ENCODE measurements at regions not wholly inside any gene's neighbourhood (a gene's known extent, or its start where the extent isn't known, plus 50 kb on each side); places are given as distances from the start of the nearest gene placed in this dataset.
"Not testable (repeated sequence)": the region's sequence is repeated elsewhere in the genome, so short reads cannot be mapped to it uniquely, and the experiment has no call there.

DNA sequence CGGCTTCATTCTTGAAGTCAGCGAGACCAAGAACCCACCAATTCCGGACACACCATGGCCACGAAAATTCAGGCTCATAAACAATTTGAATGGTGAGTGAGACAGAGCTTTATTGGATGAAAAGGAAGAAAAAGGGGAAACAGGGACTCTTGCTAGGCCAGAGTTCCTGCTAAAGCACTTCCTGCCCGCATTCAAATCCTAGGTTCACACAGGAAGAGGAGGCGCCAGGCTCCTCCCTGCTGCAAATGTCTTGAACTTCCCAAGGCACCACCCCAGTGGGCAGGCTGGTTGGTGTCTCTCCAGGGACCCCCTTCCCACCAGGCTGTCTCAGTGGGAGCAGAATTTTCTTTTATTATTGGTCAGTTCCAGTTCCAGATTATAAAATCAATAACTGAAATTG, 121.2 kb downstream of the FSCB start:
- no peak for DNase-seq (ENCODE audit: low read depth in 2 of 2)

GRCh38 chr14:44385296-44385695, 121.8 kb downstream of the FSCB start:
- DNase-seq (ENCODE audit: low read depth in 2 of 2), result not testable (repeated sequence)

DNA sequence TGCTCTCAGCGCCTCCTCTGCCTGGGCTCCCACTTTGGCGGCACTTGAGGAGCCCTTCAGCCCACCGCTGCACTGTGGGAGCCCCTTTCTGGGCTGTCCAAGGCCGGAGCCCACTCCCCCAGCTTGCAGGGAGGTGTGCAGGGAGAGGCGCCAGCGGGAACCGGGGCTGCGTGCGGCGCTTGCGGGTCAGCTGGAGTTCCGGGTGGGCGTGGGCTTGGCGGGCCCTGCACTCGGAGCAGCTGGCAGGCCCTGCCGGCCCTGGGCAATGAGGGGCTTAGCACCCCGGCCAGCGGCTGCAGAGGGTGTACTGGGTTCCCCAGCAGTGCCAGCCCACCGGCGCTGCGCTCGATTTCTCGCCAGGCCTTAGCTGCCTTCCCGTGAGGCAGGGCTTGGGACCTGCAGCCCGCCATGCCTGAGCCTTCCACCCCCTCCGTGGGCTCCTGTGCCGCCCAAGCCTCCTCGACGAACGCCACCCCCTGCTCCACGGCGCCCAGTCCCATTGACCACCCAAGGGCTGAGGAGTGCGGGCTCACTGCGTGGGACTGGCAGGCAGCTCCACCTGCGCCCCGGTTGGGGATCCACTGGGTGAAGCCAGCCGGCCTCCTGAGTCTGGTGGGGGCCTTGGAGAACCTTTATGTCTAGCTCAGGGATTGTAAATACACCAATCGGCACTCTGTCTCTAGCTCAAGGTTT, 122.3 kb downstream of the FSCB start:
- not testable (repeated sequence) for DNase-seq (ENCODE audit: low read depth in 2 of 2)

- no peak for DNase-seq (ENCODE audit: low read depth in 2 of 2)
Measured at GRCh38 chr14:44384093-44384492, 123.0 kb downstream of the FSCB start.

GRCh38 chr14:44383636-44384035, 123.4 kb downstream of the FSCB start:
- no peak for DNase-seq (ENCODE audit: low read depth in 2 of 2)

DNA sequence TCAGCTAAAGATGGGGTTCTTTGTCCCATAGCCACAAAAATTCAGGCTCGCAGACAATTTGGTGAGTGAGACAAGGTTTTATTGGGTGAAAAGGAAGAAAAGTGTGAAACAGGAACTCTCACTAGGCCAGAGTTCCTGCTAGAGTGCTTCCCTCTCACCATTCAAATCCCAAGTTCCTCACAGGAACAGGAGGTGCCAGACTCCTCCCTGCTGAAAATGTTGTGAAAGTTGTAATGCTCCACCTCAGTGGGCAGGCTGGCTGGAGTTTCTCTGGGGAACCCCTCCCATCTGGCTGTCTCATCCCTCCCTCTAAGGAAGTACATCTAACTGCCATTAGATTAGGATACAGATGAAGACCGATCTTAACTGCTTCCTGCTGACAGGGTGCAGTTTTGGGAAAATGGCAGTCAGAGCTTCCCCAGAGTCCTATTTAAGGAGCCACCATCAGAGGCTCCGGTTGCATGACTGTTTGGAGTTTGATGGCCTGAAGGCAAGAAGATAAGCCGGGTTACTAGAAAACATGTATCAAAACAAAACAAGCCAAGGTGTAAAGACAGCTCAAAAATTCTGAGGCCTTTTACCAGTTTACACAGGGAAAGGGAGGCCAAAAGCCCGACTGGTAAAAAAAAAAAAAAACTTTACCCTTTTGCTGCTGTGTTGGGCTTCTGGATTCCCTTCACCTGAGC, 127.6 kb downstream of the FSCB start:
- DNase-seq (ENCODE audit: low read depth in 2 of 2), result no peak

GRCh38 chr14:44374906-44375305, 132.2 kb downstream of the FSCB start:
- DNase-seq (ENCODE audit: low read depth in 2 of 2), result no peak

GRCh38 chr14:44372807-44373489, 134.1 kb downstream of the FSCB start:
- no peak for DNase-seq (ENCODE audit: low read depth in 2 of 2)

- no peak for DNase-seq (ENCODE audit: low read depth in 2 of 2)
Measured at GRCh38 chr14:44372231-44372630, 134.9 kb downstream of the FSCB start.

DNA sequence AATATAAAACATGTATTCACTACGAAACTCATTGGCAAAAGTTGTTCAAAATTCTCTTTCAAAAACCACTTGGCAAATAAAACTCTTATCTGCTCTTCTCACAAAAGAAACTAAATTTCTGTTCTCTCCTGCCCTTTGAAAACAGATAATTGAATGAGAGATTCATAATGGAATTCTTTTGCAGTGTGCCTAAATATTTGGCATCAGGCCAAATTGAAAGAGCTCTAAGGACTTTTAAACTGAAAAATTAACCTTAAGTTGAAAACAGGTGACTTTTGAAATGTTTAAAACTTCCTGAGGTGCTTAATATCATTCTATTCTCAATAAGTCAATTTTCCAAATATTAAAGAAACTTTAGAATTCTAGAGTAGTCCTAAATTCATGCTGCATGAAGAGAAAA, 136.4 kb downstream of the FSCB start:
- DNase-seq (ENCODE audit: low read depth in 2 of 2), result no peak

GRCh38 chr14:44369401-44370123, 137.5 kb downstream of the FSCB start:
- no peak for DNase-seq (ENCODE audit: low read depth in 2 of 2)

GRCh38 chr14:44361083-44361482, 146.0 kb downstream of the FSCB start:
- DNase-seq (ENCODE audit: low read depth in 2 of 2), result no peak

DNA sequence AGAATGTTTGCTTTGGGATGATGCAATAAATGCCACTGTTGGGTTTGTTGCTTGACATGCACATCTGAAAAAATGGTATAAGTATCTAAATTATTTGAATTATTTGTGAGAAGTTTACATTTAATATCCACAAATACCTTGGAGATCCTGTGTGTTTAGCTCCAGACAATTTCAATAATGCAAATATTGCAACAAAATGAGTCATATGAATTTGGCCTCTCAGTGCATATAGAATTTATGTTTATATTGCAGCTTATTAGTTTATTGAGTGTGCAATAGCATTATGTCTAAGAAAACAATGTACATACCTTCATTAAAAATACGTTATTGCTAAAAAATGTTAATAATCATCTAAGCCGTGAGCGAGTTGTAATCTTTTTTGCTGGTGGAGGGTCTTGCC, 153.3 kb downstream of the FSCB start:
- no peak for DNase-seq (ENCODE audit: low read depth in 2 of 2)

GRCh38 chr14:44352201-44352600, 154.9 kb downstream of the FSCB start:
- no peak for DNase-seq (ENCODE audit: low read depth in 2 of 2)

GRCh38 chr14:44347316-44347715, 159.8 kb downstream of the FSCB start:
- DNase-seq (ENCODE audit: low read depth in 2 of 2), result no peak

GRCh38 chr14:44341116-44341515, 166.0 kb downstream of the FSCB start:
- no peak for DNase-seq (ENCODE audit: low read depth in 2 of 2)

DNA sequence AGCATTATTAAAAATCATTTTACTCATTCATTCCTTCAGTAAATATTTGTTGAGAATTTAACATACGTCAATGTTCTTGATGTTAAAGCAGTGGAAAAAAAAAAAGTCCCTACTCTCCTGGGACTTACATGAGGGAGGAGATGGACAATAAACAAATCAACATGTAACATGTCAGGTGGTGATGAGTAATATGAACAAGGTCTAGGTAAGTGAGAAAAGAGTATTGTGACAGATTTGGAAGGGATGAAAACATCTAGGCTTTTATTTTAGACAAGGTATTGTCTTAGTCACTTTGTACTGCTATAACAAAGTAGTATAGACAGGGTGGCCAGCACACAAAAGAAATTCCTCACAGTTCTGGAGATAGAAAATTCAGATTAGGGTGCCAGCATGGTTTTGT, 167.2 kb downstream of the FSCB start:
- no peak for DNase-seq (ENCODE audit: low read depth in 2 of 2)

DNA sequence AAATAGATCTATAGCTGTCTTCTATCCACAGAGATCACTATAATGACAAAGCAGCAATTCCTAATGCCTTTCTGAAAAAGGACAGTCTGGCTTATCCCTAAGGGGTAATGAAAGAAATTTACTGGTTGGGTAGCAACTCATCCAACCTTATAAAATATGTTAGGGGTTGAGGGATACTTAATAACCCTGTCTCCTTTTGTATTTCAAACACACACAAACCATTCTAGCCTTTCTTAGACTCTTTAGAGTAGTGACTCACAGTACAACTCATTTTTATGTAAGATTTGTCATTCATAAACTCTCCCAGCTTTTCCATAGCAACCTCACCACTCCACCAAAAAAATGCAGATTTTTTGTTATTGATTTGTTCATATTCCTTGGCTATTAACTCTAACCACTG, 167.9 kb downstream of the FSCB start:
- no peak for DNase-seq (ENCODE audit: low read depth in 2 of 2)

GRCh38 chr14:44317441-44317746, 189.7 kb downstream of the FSCB start:
- no peak for DNase-seq (ENCODE audit: low read depth in 2 of 2)

GRCh38 chr14:44316647-44317440, 190.2 kb downstream of the FSCB start:
- no peak for DNase-seq (ENCODE audit: low read depth in 2 of 2)

DNA sequence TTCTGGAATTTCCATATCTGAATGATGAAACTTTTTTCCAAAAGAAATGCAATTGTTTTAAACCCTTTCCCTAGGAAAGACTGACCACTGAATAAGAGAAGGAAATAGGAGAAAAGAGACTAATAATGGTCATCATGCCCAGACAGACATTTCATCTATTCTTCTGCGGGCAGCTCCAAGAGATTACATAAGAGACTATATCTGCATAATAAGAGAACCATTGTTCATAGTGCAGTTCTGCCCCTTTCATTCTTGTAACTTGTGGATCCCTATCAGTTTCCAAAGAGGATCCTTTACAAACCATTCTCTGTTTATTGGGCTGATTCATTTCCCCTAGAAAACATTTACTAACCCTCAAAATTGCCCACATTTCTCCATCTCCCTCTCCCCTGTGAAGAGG, 197.8 kb downstream of the FSCB start:
- DNase-seq (ENCODE audit: low read depth in 2 of 2), result no peak

DNA sequence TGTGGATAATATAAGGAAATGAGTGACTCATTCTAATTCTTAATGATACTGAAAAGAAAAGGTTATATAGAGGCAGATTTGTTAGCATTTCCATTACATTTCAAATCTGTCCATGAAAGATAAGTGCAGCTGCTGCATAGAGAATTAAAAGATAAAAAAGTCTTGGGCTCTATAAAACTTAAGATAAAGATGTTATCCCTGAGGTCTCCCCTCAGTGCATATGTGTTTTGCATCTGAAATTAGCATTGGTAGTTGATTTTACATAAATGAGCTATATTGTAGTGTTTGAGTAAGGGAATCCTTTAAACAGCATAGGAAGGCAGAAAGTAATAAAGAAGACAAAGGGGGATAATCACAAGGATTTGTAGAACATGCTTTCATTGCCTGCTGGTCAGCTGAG, 206.2 kb downstream of the FSCB start:
- no peak for DNase-seq (ENCODE audit: low read depth in 2 of 2)

Data from activated CD4-positive, alpha-beta T cell treated with anti-CD3 and anti-CD28 coated beads for 24 hours (primary cell).